H9 (cell line): ENCODE measurements at regions not wholly inside any gene's neighbourhood (a gene's known extent, or its start where the extent isn't known, plus 50 kb on each side); places are given as distances from the start of the nearest gene placed in this dataset.

Experiments
- DNase-seq: peaks from one replicate; pipeline ENCODE4 v3.0.0-alpha.2; 2017
- H2AFZ ChIP-seq: one replicate; pipeline ENCODE4 v1.6.1; 2013; ENCODE audit warnings: mild to moderate bottlenecking, low read length, control low read depth, moderate library complexity
- H2AK5ac ChIP-seq: 2 replicates; pipeline ENCODE4 v1.6.1; 2013; ENCODE audit warnings: low read length, control low read depth, mixed read lengths; ENCODE audit not compliant: insufficient read length
- H2BK120ac ChIP-seq: one replicate; pipeline ENCODE4 v1.6.1; 2013; ENCODE audit warnings: low read depth, mild to moderate bottlenecking, low read length, control low read depth, inconsistent platforms; ENCODE audit not compliant: poor library complexity, severe bottlenecking
- H2BK12ac ChIP-seq: 2 replicates; pipeline ENCODE4 v1.6.1; 2013; ENCODE audit warnings: low read length, control low read depth, mixed read lengths, low read depth; ENCODE audit not compliant: insufficient read length
- H2BK15ac ChIP-seq: 2 replicates; pipeline ENCODE4 v1.6.1; 2013; ENCODE audit warnings: low read depth, low read length, control low read depth
- H2BK20ac ChIP-seq: one replicate; pipeline ENCODE4 v1.6.1; 2013; ENCODE audit warnings: low read depth, mild to moderate bottlenecking, low read length, control low read depth, inconsistent platforms; ENCODE audit not compliant: poor library complexity, severe bottlenecking
- H2BK5ac ChIP-seq: 2 replicates; pipeline ENCODE4 v1.6.1; 2013; ENCODE audit warnings: low read length, control low read depth, mixed read lengths; ENCODE audit not compliant: insufficient read length
- H3K14ac ChIP-seq: 2 replicates; pipeline ENCODE4 v1.6.1; 2013; ENCODE audit warnings: low read length, control low read depth; ENCODE audit not compliant: insufficient read depth
- H3K18ac ChIP-seq: 2 replicates; pipeline ENCODE4 v1.6.1; 2013; ENCODE audit warnings: low read depth, mild to moderate bottlenecking, mixed read lengths, low read length, control low read depth; ENCODE audit not compliant: insufficient read length
- H3K23ac ChIP-seq: 2 replicates; pipeline ENCODE4 v1.6.1; 2013; ENCODE audit warnings: low read length, control low read depth, mixed read lengths, low read depth; ENCODE audit not compliant: insufficient read length
- H3K23me2 ChIP-seq: 2 replicates; pipeline ENCODE4 v1.6.1; 2013; ENCODE audit warnings: low read depth, mild to moderate bottlenecking, mixed read lengths, low read length, control low read depth; ENCODE audit not compliant: insufficient read length, poor library complexity, severe bottlenecking
- H3K27ac ChIP-seq: 2 replicates; pipeline ENCODE4 v1.5.1; 2013; ENCODE audit warnings: low read length, control low read depth, mixed read lengths, low read depth; ENCODE audit not compliant: insufficient read length
- H3K27me3 ChIP-seq: 2 replicates; pipeline ENCODE4 v1.6.1; 2013; ENCODE audit warnings: low read length, control low read depth, inconsistent platforms; ENCODE audit not compliant: insufficient read depth
- H3K4ac ChIP-seq: 2 replicates; pipeline ENCODE4 v1.6.1; 2013; ENCODE audit warnings: low read depth, mild to moderate bottlenecking, control low read depth, inconsistent platforms, low read length, moderate library complexity
- H3K4me1 ChIP-seq: 2 replicates; pipeline ENCODE4 v1.6.1; 2013; ENCODE audit warnings: low read length, control low read depth, inconsistent platforms; ENCODE audit not compliant: insufficient read depth
- H3K4me2 ChIP-seq: 2 replicates; pipeline ENCODE4 v1.6.1; 2013; ENCODE audit warnings: low read length, control low read depth, mixed read lengths; ENCODE audit not compliant: insufficient read length, insufficient read depth
- H3K56ac ChIP-seq: 2 replicates; pipeline ENCODE4 v1.6.1; 2013; ENCODE audit warnings: low read depth, mild to moderate bottlenecking, mixed read lengths, low read length, control low read depth; ENCODE audit not compliant: insufficient read length
- H3K79me1 ChIP-seq: 2 replicates; pipeline ENCODE4 v1.6.1; 2013; ENCODE audit warnings: low read depth, mild to moderate bottlenecking, moderate library complexity, low read length, control low read depth, inconsistent platforms; ENCODE audit not compliant: insufficient read depth, poor library complexity, severe bottlenecking
- H3K79me2 ChIP-seq: 2 replicates; pipeline ENCODE4 v1.6.1; 2013; ENCODE audit warnings: low read length, control low read depth, inconsistent platforms; ENCODE audit not compliant: insufficient read depth
- H3K9ac ChIP-seq: 2 replicates; pipeline ENCODE4 v1.6.1; 2013; ENCODE audit warnings: low read length, control low read depth, mixed read lengths; ENCODE audit not compliant: insufficient read length; ENCODE audit errors: extremely low read depth
- H3K9me3 ChIP-seq: one replicate; pipeline ENCODE4 v1.6.1; 2013; ENCODE audit warnings: low read depth, low read length, inconsistent platforms; ENCODE audit not compliant: control insufficient read depth
- H3T11ph ChIP-seq: one replicate; pipeline ENCODE4 v1.6.1; 2013; ENCODE audit warnings: mild to moderate bottlenecking, low read length, control low read depth, inconsistent platforms
- H4K20me1 ChIP-seq: one replicate; pipeline ENCODE4 v1.6.1; 2013; ENCODE audit not compliant: control insufficient read depth, insufficient read length, insufficient read depth
- H4K5ac ChIP-seq: 2 replicates; pipeline ENCODE4 v1.6.1; 2013; ENCODE audit warnings: low read depth, mild to moderate bottlenecking, mixed read lengths, low read length, control low read depth; ENCODE audit not compliant: insufficient read length
- H4K8ac ChIP-seq: replicated peaks from 2 replicates; pipeline ENCODE4 v1.6.1; 2013; ENCODE audit warnings: low read length, control low read depth, mixed read lengths, low read depth; ENCODE audit not compliant: insufficient read length
- H4K91ac ChIP-seq: 2 replicates; pipeline ENCODE4 v1.6.1; 2013; ENCODE audit warnings: low read depth, mild to moderate bottlenecking, moderate library complexity, mixed read lengths, low read length, control low read depth; ENCODE audit not compliant: insufficient read length
- H3K27ac Mint-ChIP-seq, 3 experiments: 2 replicates in 2 of 3; 3 replicates in 1 of 3; pipeline ENCODE4 v1.8.0; 2020 to 2021; ENCODE audit warnings: mixed read lengths in 3 of 3, mild to moderate bottlenecking in 1 of 3, moderate library complexity in 1 of 3
- H3K27me3 Mint-ChIP-seq: 2 replicates; pipeline ENCODE4 v1.8.0; 2021; ENCODE audit warnings: low read depth, mild to moderate bottlenecking, moderate library complexity, mixed read lengths
- H3K36me3 Mint-ChIP-seq, 3 experiments: 2 replicates in 2 of 3; 3 replicates in 1 of 3; pipeline ENCODE4 v1.8.0; 2020 to 2021; ENCODE audit warnings: low read depth in 3 of 3, mixed read lengths in 3 of 3; ENCODE audit not compliant: insufficient read depth in 1 of 3
- H3K4me1 Mint-ChIP-seq, 2 experiments: 2 replicates each; pipeline ENCODE4 v1.8.0; 2020; ENCODE audit warnings: mixed read lengths in 2 of 2
- H3K4me3 Mint-ChIP-seq, 2 experiments: 2 replicates in 1 of 2; 3 replicates in 1 of 2; pipeline ENCODE4 v1.8.0; 2020 to 2021; ENCODE audit warnings: mild to moderate bottlenecking in 2 of 2, mixed read lengths in 2 of 2, moderate library complexity in 1 of 2
- H3K9me3 Mint-ChIP-seq, 2 experiments: 2 replicates in 1 of 2; 3 replicates in 1 of 2; pipeline ENCODE4 v1.8.0; 2020; ENCODE audit warnings: mild to moderate bottlenecking in 2 of 2, mixed read lengths in 2 of 2, moderate library complexity in 1 of 2
- CTCF ChIP-seq: fragments of 200-600 bp; sonication (generic); conservative IDR thresholded peaks from 3 replicates; pipeline ENCODE4 v1.8.0; 2021; ENCODE audit warnings: antibody characterized with exemption, mild to moderate bottlenecking
- WGBS: extraction: QIAGEN DNeasy Blood & Tissue Kit; methylation state at CpG from one replicate; pipeline ENCODE4 v1.1.7; 2013; ENCODE audit warnings: missing lambda C conversion rate, low lambda C conversion rate, mixed read lengths; ENCODE audit not compliant: insufficient read length; ENCODE audit errors: extremely low coverage; 5-methylcytosine and 5-hydroxymethylcytosine counted together

DNA sequence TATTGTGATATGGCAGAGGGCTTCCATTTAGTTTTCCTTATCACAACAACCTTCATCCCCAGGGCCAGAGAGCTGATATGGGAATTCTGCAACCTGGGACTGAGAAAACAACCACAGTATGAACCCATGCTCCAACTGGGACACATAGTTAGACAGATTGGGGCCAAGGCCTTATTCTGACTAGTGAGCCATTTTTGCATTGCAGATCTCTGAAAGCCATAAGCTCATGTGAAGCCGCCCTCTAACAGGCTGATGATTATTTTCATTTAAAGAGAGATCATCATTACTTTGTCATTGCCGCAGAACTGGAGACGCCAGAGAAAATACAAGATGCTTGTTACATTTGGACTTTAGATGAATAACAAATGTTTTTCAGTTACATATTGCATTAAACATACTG lies 791.7 kb upstream of the POM121L12 start:
- DNase-seq, result no peak

More for the DNA sequence above, 791.7 kb upstream of the POM121L12 start:
- Histone ChIP-seq H2BK15ac (no peak overlapping the region), H3K18ac (no peak overlapping the region), H2BK12ac (no peak overlapping the region), H3K79me1 (no peaks in the 10 kb centered on the region), H3K14ac (no peak overlapping the region), H4K8ac (no peak overlapping the region), H2BK20ac (no peak overlapping the region), H2BK120ac (no peak overlapping the region), H3K23me2 (no peaks in the 10 kb centered on the region), H4K91ac (no peak overlapping the region), H3K56ac (no peak overlapping the region), H3K4ac (no peak overlapping the region), H3K23ac (no peak overlapping the region), H3T11ph (no peak overlapping the region), H3K9ac (no peak overlapping the region), H3K4me2 (no peak overlapping the region), H3K27ac (no peak overlapping the region), H3K4me1 (no peaks in the 10 kb centered on the region), H2BK5ac (no peak overlapping the region), H2AK5ac (no peak overlapping the region), H3K9me3 (peaks cover 11% of the 10 kb centered on the region), H4K20me1 (no peaks in the 10 kb centered on the region), H3K79me2 (no peaks in the 10 kb centered on the region), H3K27me3 (no peaks in the 10 kb centered on the region), H4K5ac (no peak overlapping the region), H2AFZ (no peak overlapping the region)
- no peak for TF ChIP-seq CTCF
- Mint-ChIP-seq H3K36me3 (peaks cover 3 to 21% (median 13%) of the 10 kb centered on the region in 3 experiments), H3K27ac (no peak overlapping the region), H3K27me3 (no peaks in the 10 kb centered on the region), H3K4me1 (no peaks in the 10 kb centered on the region), H3K4me3 (no peak overlapping the region), H3K9me3 (peaks cover 13 to 21% of the 10 kb centered on the region in 2 experiments)
- WGBS, result no CpG with 5 or more reads among the region's 3 CpGs
